Transverse colon (tissue), 4 donors: ENCODE measurements at regions not wholly inside any gene's neighbourhood (a gene's known extent, or its start where the extent isn't known, plus 50 kb on each side); places are given as distances from the start of the nearest gene placed in this dataset.
"Not testable (repeated sequence)": the region's sequence is repeated elsewhere in the genome, so short reads cannot be mapped to it uniquely, and the experiment has no call there.

Experiments
- DNase-seq: peaks from one replicate; pipeline ENCODE4 v3.0.0-alpha.2; 2019
- H3K27ac ChIP-seq, 4 donors: fragments of 200-600 bp; sonication (generic); 2 replicates each; pipeline ENCODE4 v1.5.1; 2016 to 2018; ENCODE audit warnings: inconsistent platforms in 4 of 4
- H3K27me3 ChIP-seq: fragments of 200-600 bp; sonication (generic); 2 replicates; pipeline ENCODE4 v1.5.1; 2017; ENCODE audit warnings: inconsistent platforms
- H3K36me3 ChIP-seq, 4 donors: fragments of 200-600 bp; sonication (generic); 2 replicates each; pipeline ENCODE4 v1.5.1; 2017 to 2019; ENCODE audit warnings: inconsistent platforms in 4 of 4
- H3K4me1 ChIP-seq, 4 donors: fragments of 200-600 bp; sonication (generic); 2 replicates each; pipeline ENCODE4 v1.5.1; 2017 to 2020; ENCODE audit warnings: inconsistent platforms in 4 of 4
- H3K4me3 ChIP-seq, 4 donors: fragments of 200-600 bp; sonication (generic); 1 replicate in 1 of 4; 2 replicates in 3 of 4; pipeline versions ENCODE4 v1.5.1 to v1.6.1; 2017 to 2019; ENCODE audit warnings: inconsistent platforms in 4 of 4
- H3K9me3 ChIP-seq, 2 donors: fragments of 200-600 bp; sonication (generic); 2 replicates each; pipeline ENCODE4 v1.5.1; 2017 to 2019; ENCODE audit warnings: inconsistent platforms in 2 of 2
- CTCF ChIP-seq, 5 experiments: fragments of 200-600 bp in 3 of 5; fragments of 450-650 bp in 2 of 5; sonication (generic) in 3 of 5; IDR thresholded peaks; 1 replicate in 2 of 5; 2 replicates in 3 of 5; pipeline ENCODE4 v1.5.1; 2016 to 2017; ENCODE audit warnings: antibody characterized with exemption in 5 of 5, inconsistent platforms in 3 of 5, mild to moderate bottlenecking in 2 of 5, moderate library complexity in 1 of 5
- EP300 ChIP-seq: sonication (generic); formaldehyde crosslinking; IDR thresholded peaks from one replicate; pipeline ENCODE4 v1.6.1; 2017; ENCODE audit warnings: antibody characterized with exemption, low read depth
- POLR2A ChIP-seq: fragments of 450-650 bp; IDR thresholded peaks from one replicate; pipeline ENCODE4 v1.6.1; 2016; ENCODE audit warnings: antibody characterized with exemption, mild to moderate bottlenecking, moderate library complexity
- POLR2AphosphoS5 ChIP-seq, 3 donors: sonication (generic); formaldehyde crosslinking; IDR thresholded peaks; one replicate each; pipeline ENCODE4 v1.6.1; 2016; ENCODE audit warnings: antibody characterized with exemption in 3 of 3
- WGBS, 2 donors: methylation state at CpG; one replicate each; pipeline ENCODE4 v1.1.5; 2018; ENCODE audit warnings: low coverage in 1 of 2; 5-methylcytosine and 5-hydroxymethylcytosine counted together
- in situ Hi-C, 4 donors: fragments of 200-750 bp; cut with MboI; loops; one replicate each; pipeline versions ENCODE4 v1.15.0 to v1.15.1; 2017; ENCODE audit warnings: low sequenced_read_pairs in 3 of 4, low pct_ligation_motif_present in 1 of 4, low pct_unique_long_range_greater_than_20kb in 1 of 4
- intact Hi-C: fragments of 100-400 bp; cut with DNase I; formaldehyde crosslinking; loops from one replicate; pipeline ENCODE4 v1.15.1; 2023; ENCODE audit warnings: low total_unique reads

- TF ChIP-seq EP300 (no peak), POLR2AphosphoS5 (IDR thresholded peaks at IDR 0.05) (no peak), POLR2A (no peak), CTCF (IDR thresholded peaks at IDR 0.05) (no peak)
These were observed 188.0 kb upstream of the ADRA1D start for GRCh38 chr20:4437131-4437530.

GRCh38 chr20:4435671-4436455 is 186.8 kb upstream of the ADRA1D start:
- 68% methylated on average over 6 of the region's 6 CpGs; no CpG with 5 or more reads in 1 of the 2 donors for WGBS, 2 donors
- DNase-seq: no peak
- Histone ChIP-seq H3K4me3 (no peak overlapping the region), H3K36me3 (no peaks in the 10 kb centered on the region), H3K4me1 (no peaks in the 10 kb centered on the region), H3K9me3 (no peaks in the 10 kb centered on the region), H3K27ac (no peak overlapping the region), H3K27me3 (no peaks in the 10 kb centered on the region)
- in situ Hi-C loops (no loop called here), intact Hi-C loops (no loop called here)
- TF ChIP-seq POLR2AphosphoS5 (IDR thresholded peaks at IDR 0.05): no peak
- TF ChIP-seq POLR2A: no peak
- no peak for TF ChIP-seq EP300
- no peak for TF ChIP-seq CTCF (IDR thresholded peaks at IDR 0.05)

More at GRCh38 chr20:4437131-4437530, 188.0 kb upstream of the ADRA1D start:
- intact Hi-C loops (no loop called here), in situ Hi-C loops (no loop called here)
- no peak for DNase-seq
- H3K4me1 ChIP-seq: no peaks in the 10 kb centered on the region
- no peaks in the 10 kb centered on the region for H3K27me3 ChIP-seq
- WGBS, 2 donors: 33 to 48% methylated on average over 1 of the region's 1 CpG
- no peak overlapping the region for H3K27ac ChIP-seq
- H3K4me3 ChIP-seq: no peak overlapping the region
- no peaks in the 10 kb centered on the region for H3K9me3 ChIP-seq
- no peaks in the 10 kb centered on the region for H3K36me3 ChIP-seq

- intact Hi-C loops: no loop called here
- DNase-seq: no peak
- no peaks in the 10 kb centered on the region for H3K4me1 ChIP-seq
- TF ChIP-seq POLR2A: no peak
- no peak for TF ChIP-seq EP300
- TF ChIP-seq POLR2AphosphoS5 (IDR thresholded peaks at IDR 0.05): no peak
- in situ Hi-C loops: no loop called here
- no peaks in the 10 kb centered on the region for H3K36me3 ChIP-seq
- WGBS, 2 donors: 50 to 54% methylated on average over 1 of the region's 1 CpG
- no peak overlapping the region for H3K4me3 ChIP-seq
- no peaks in the 10 kb centered on the region for H3K9me3 ChIP-seq
- H3K27me3 ChIP-seq: no peaks in the 10 kb centered on the region
- H3K27ac ChIP-seq: no peak overlapping the region
These were observed 186.1 kb upstream of the ADRA1D start for GRCh38 chr20:4435225-4435624.

- 20 to 68% methylated on average over 1 to 4 of the region's 4 CpGs for WGBS, 2 donors
- no peak overlapping the region for H3K27ac ChIP-seq
- intact Hi-C loops: no loop called here
- no peaks in the 10 kb centered on the region for H3K4me1 ChIP-seq
- H3K9me3 ChIP-seq: no peaks in the 10 kb centered on the region
- H3K36me3 ChIP-seq: no peaks in the 10 kb centered on the region
- H3K4me3 ChIP-seq: no peak overlapping the region
- DNase-seq: no peak
- in situ Hi-C loops: no loop called here
- no peak for TF ChIP-seq POLR2A
- TF ChIP-seq EP300: no peak
- TF ChIP-seq POLR2AphosphoS5 (IDR thresholded peaks at IDR 0.05): no peak
- no peak for TF ChIP-seq CTCF (IDR thresholded peaks at IDR 0.05)
- no peaks in the 10 kb centered on the region for H3K27me3 ChIP-seq
These were observed 185.6 kb upstream of the ADRA1D start for GRCh38 chr20:4434681-4435080.

- Histone ChIP-seq H3K27ac (no peak overlapping the region), H3K9me3 (no peaks in the 10 kb centered on the region), H3K4me1 (no peaks in the 10 kb centered on the region), H3K4me3 (no peak overlapping the region), H3K27me3 (no peaks in the 10 kb centered on the region), H3K36me3 (no peaks in the 10 kb centered on the region)
- in situ Hi-C loops (no loop called here), intact Hi-C loops (no loop called here)
- no peak for DNase-seq
- WGBS, 2 donors: 64 to 91% methylated on average over 2 of the region's 2 CpGs
- TF ChIP-seq CTCF (IDR thresholded peaks at IDR 0.05): no peak
- no peak for TF ChIP-seq POLR2A
- TF ChIP-seq POLR2AphosphoS5 (IDR thresholded peaks at IDR 0.05): no peak
- no peak for TF ChIP-seq EP300
These were observed 182.4 kb upstream of the ADRA1D start for GRCh38 chr20:4431446-4431845.

- intact Hi-C loops, H3K4me1 ChIP-seq, H3K36me3 ChIP-seq, in situ Hi-C loops, H3K9me3 ChIP-seq, DNase-seq, H3K4me3 ChIP-seq, H3K27me3 ChIP-seq, H3K27ac ChIP-seq: not testable (repeated sequence)
- WGBS, 2 donors: 86 to 96% methylated on average over 5 to 11 of the region's 11 CpGs
These were observed 181.7 kb upstream of the ADRA1D start for GRCh38 chr20:4430826-4431225.
